Endodermal cell (in vitro differentiated cells): ENCODE measurements at regions not wholly inside any gene's neighbourhood (a gene's known extent, or its start where the extent isn't known, plus 50 kb on each side); places are given as distances from the start of the nearest gene placed in this dataset.

Experiments used
- DNase-seq: peaks from one replicate; pipeline ENCODE4 v3.0.0-alpha.2; 2017
- H3K27ac ChIP-seq: 2 replicates; pipeline ENCODE4 v1.5.1; 2013; ENCODE audit warnings: mild to moderate bottlenecking, low read depth, low read length, moderate library complexity
- H3K27me3 ChIP-seq: 2 replicates; pipeline ENCODE4 v1.6.1; 2013; ENCODE audit warnings: mild to moderate bottlenecking, low read length, moderate library complexity; ENCODE audit not compliant: insufficient read depth, control insufficient read depth, poor library complexity, severe bottlenecking
- H3K36me3 ChIP-seq: 2 replicates; pipeline ENCODE4 v1.7.0; 2013; ENCODE audit warnings: mild to moderate bottlenecking, low read length, moderate library complexity; ENCODE audit not compliant: control insufficient read depth, insufficient read depth
- H3K4me1 ChIP-seq: one replicate; pipeline ENCODE4 v1.7.0; 2013; ENCODE audit warnings: low read length; ENCODE audit not compliant: control insufficient read depth, insufficient read depth
- H3K4me3 ChIP-seq: 2 replicates; pipeline ENCODE4 v1.5.1; 2013; ENCODE audit warnings: mild to moderate bottlenecking, low read length, moderate library complexity
- H3K9ac ChIP-seq: 2 replicates; pipeline ENCODE4 v1.6.1; 2013; ENCODE audit warnings: mild to moderate bottlenecking, low read length, moderate library complexity; ENCODE audit not compliant: poor library complexity, severe bottlenecking; ENCODE audit errors: extremely low read depth
- H3K9me3 ChIP-seq: 2 replicates; pipeline ENCODE4 v1.6.1; 2013; ENCODE audit warnings: mild to moderate bottlenecking, low read length, moderate library complexity; ENCODE audit not compliant: control insufficient read depth
- H3K27ac Mint-ChIP-seq: 2 replicates; pipeline ENCODE4 v1.8.0; 2020; ENCODE audit warnings: mixed read lengths
- H3K27me3 Mint-ChIP-seq: 2 replicates; pipeline ENCODE4 v1.8.0; 2021; ENCODE audit warnings: mild to moderate bottlenecking, mixed read lengths; ENCODE audit not compliant: insufficient read depth
- H3K36me3 Mint-ChIP-seq: 2 replicates; pipeline ENCODE4 v1.8.0; 2020; ENCODE audit warnings: low read depth, mixed read lengths
- H3K4me1 Mint-ChIP-seq: 2 replicates; pipeline ENCODE4 v1.8.0; 2020; ENCODE audit warnings: mixed read lengths
- H3K4me3 Mint-ChIP-seq: 2 replicates; pipeline ENCODE4 v1.8.0; 2020; ENCODE audit warnings: mild to moderate bottlenecking, moderate library complexity, mixed read lengths
- H3K9me3 Mint-ChIP-seq: 2 replicates; pipeline ENCODE4 v1.8.0; 2020; ENCODE audit warnings: mild to moderate bottlenecking, mixed read lengths
- CTCF ChIP-seq: fragments of 200-600 bp; sonication (generic); conservative IDR thresholded peaks from 2 replicates; pipeline ENCODE4 v1.5.0; 2021; ENCODE audit warnings: antibody characterized with exemption, mild to moderate bottlenecking
- WGBS, 2 experiments: methylation state at CpG; one replicate each; pipeline versions ENCODE4 v1.1.5 to v1.1.7; 2013; ENCODE audit warnings: missing lambda C conversion rate in 2 of 2, mixed read lengths in 1 of 2; ENCODE audit not compliant: insufficient coverage in 1 of 2, insufficient read length in 1 of 2; 5-methylcytosine and 5-hydroxymethylcytosine counted together

- H3K4me1 Mint-ChIP-seq: no peaks in the 10 kb centered on the region
- Histone ChIP-seq H3K4me3 (no peak overlapping the region), H3K27me3 (no peaks in the 10 kb centered on the region), H3K27ac (no peak overlapping the region), H3K9ac (no peak overlapping the region), H3K36me3 (no peaks in the 10 kb centered on the region), H3K4me1 (no peaks in the 10 kb centered on the region), H3K9me3 (no peaks in the 10 kb centered on the region)
- no peak for TF ChIP-seq CTCF
- WGBS, 2 experiments: 88 to 95% methylated on average over 12 of the region's 12 CpGs
- DNase-seq: no peak
- H3K27me3 Mint-ChIP-seq: no peaks in the 10 kb centered on the region
- H3K36me3 Mint-ChIP-seq: no peaks in the 10 kb centered on the region
- H3K9me3 Mint-ChIP-seq: no peaks in the 10 kb centered on the region
- H3K27ac Mint-ChIP-seq: no peak overlapping the region
- no peak overlapping the region for H3K4me3 Mint-ChIP-seq
These were observed 84.3 kb downstream of the TEX29 start for GRCh38 chr13:111404746-111405145.

- no peaks in the 10 kb centered on the region for H3K9me3 Mint-ChIP-seq
- no peak for DNase-seq
- no peak overlapping the region for H3K4me3 Mint-ChIP-seq
- TF ChIP-seq CTCF: no peak
- H3K27ac Mint-ChIP-seq: no peak overlapping the region
- WGBS, 2 experiments: 50 to 55% methylated on average over 2 to 3 of the region's 3 CpGs
- Histone ChIP-seq H3K36me3 (no peaks in the 10 kb centered on the region), H3K4me1 (no peaks in the 10 kb centered on the region), H3K9ac (no peak overlapping the region), H3K4me3 (no peak overlapping the region), H3K9me3 (no peaks in the 10 kb centered on the region), H3K27ac (no peak overlapping the region), H3K27me3 (no peaks in the 10 kb centered on the region)
- no peaks in the 10 kb centered on the region for H3K4me1 Mint-ChIP-seq
- no peaks in the 10 kb centered on the region for H3K27me3 Mint-ChIP-seq
- H3K36me3 Mint-ChIP-seq: no peaks in the 10 kb centered on the region
These were observed 86.2 kb downstream of the TEX29 start for GRCh38 chr13:111406636-111407035.

GRCh38 chr13:111407381-111408131, 87.1 kb downstream of the TEX29 start:
- H3K9me3 Mint-ChIP-seq: no peaks in the 10 kb centered on the region
- H3K27ac Mint-ChIP-seq: no peak overlapping the region
- H3K4me1 Mint-ChIP-seq: no peaks in the 10 kb centered on the region
- no peaks in the 10 kb centered on the region for H3K9me3 ChIP-seq
- H3K4me3 ChIP-seq: no peak overlapping the region
- WGBS, 2 experiments: 91 to 95% methylated on average over 13 to 23 of the region's 23 CpGs
- H3K36me3 ChIP-seq: no peaks in the 10 kb centered on the region
- H3K4me3 Mint-ChIP-seq: no peak overlapping the region
- no peaks in the 10 kb centered on the region for H3K4me1 ChIP-seq
- H3K27ac ChIP-seq: no peak overlapping the region
- H3K27me3 Mint-ChIP-seq: peaks cover 4% of the 10 kb centered on the region
- H3K27me3 ChIP-seq: no peaks in the 10 kb centered on the region
- no peaks in the 10 kb centered on the region for H3K36me3 Mint-ChIP-seq
- DNase-seq: no peak
- no peak for TF ChIP-seq CTCF
- no peak overlapping the region for H3K9ac ChIP-seq
